ENCODE measurements at regions not wholly inside any gene's neighbourhood (a gene's known extent, or its start where the extent isn't known, plus 50 kb on each side); places are given as distances from the start of the nearest gene placed in this dataset.
"Not testable (repeated sequence)": the region's sequence is repeated elsewhere in the genome, so short reads cannot be mapped to it uniquely, and the experiment has no call there.

DNA sequence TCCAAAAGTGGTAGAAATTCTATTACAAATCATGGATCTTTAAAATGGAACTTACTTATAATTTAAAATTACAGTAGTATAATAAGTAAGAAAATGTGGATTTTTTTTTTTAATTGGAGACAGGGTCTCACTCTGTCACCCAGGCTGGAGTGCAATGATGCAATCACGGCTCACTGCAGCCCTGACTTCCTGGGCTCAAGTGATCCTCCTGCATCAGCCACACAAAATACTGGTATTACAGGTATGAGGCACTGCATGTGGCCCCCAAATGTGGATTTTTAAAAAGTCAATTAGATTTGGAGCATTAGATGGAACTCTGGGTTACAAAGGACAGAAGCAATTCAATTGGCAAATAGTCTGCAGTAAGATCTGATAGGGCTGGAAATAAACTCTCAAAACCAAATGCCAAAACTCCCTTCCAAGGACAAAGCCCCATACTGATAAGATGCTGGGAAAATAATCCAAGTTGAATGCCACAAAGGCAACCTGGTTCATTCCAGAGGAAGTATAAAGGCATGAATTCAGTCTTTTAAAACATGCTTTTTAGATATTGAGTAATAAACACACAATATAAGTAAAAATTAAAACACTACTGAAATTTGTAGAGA is 294.2 kb downstream of the ZNF248 start:
- DNase-seq (ENCODE audit: low spot score in 2 of 2): no peak
- 74 to 91% methylated on average over 1 of the region's 1 CpG for WGBS, 2 donors

DNA sequence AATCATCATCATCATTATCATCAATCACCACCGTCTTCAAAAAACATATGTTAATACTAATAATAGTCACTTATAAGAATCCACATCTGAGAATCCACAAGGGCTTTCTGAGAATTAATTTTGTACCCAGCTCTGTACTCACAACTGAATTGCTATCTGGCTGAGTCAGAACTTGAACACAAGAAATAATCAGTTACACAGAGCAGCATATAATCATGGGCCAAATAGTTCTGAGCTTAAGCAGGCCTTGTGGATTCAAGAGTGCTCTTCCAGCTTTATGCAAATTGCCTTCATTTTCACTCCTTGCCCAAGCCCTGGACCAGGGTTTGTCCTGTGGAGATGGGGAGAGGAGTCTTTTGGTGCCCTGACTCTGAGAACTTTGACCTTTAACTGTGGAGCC is 304.5 kb downstream of the ZNF248 start:
- intact Hi-C loops (cut with DNase I; ENCODE audit: low total_unique reads): no loop called here
- TF ChIP-seq, protein P1, sequence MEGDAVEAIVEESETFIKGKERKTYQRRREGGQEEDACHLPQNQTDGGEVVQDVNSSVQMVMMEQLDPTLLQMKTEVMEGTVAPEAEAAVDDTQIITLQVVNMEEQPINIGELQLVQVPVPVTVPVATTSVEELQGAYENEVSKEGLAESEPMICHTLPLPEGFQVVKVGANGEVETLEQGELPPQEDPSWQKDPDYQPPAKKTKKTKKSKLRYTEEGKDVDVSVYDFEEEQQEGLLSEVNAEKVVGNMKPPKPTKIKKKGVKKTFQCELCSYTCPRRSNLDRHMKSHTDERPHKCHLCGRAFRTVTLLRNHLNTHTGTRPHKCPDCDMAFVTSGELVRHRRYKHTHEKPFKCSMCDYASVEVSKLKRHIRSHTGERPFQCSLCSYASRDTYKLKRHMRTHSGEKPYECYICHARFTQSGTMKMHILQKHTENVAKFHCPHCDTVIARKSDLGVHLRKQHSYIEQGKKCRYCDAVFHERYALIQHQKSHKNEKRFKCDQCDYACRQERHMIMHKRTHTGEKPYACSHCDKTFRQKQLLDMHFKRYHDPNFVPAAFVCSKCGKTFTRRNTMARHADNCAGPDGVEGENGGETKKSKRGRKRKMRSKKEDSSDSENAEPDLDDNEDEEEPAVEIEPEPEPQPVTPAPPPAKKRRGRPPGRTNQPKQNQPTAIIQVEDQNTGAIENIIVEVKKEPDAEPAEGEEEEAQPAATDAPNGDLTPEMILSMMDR (IDR thresholded peaks at IDR 0.05): no peak
- TF ChIP-seq POLR2A (IDR thresholded peaks at IDR 0.05): no peak
- DNase-seq (ENCODE audit: low spot score in 2 of 2): no peak
- WGBS, 2 donors: 71 to 96% methylated on average over 1 of the region's 1 CpG
- no peak overlapping the region for H3K4me3 ChIP-seq (ENCODE audit: low read depth, poor library complexity, severe bottlenecking)

More for the DNA sequence above, 294.2 kb downstream of the ZNF248 start:
- no peak overlapping the region for H3K4me3 ChIP-seq (ENCODE audit: low read depth, poor library complexity, severe bottlenecking)
- intact Hi-C loops (cut with DNase I; ENCODE audit: low total_unique reads): no loop called here
- no peak for TF ChIP-seq POLR2A (IDR thresholded peaks at IDR 0.05)
- TF ChIP-seq, protein P1 (IDR thresholded peaks at IDR 0.05): no peak

DNA sequence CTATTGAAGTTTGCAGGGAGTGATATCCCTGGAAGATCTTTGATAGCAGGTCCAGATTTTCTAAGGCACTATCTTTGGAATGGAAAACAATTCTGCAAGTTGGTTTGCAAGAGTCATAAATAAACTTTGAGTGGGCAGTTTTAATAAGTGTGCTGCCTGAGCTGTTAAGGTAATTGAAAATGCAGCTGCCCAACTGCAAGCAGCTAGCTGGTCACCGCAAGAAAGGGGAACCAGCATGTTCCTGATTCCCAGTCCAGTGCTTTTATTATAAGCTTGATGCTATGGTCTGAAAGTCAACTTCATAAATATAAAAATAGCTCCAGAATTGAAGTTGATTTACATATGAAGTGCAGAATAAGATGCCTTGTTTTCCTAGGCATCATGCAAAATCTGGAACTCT is 308.4 kb downstream of the ZNF248 start:
- no peak for DNase-seq (ENCODE audit: low spot score in 2 of 2)
- intact Hi-C loops (cut with DNase I; ENCODE audit: low total_unique reads): no loop called here
- WGBS, 2 donors: 60 to 72% methylated on average over 1 of the region's 1 CpG
- TF ChIP-seq POLR2A (IDR thresholded peaks at IDR 0.05): no peak
- TF ChIP-seq, protein P1 (IDR thresholded peaks at IDR 0.05): no peak
- H3K4me3 ChIP-seq (ENCODE audit: low read depth, poor library complexity, severe bottlenecking): no peak overlapping the region

DNA sequence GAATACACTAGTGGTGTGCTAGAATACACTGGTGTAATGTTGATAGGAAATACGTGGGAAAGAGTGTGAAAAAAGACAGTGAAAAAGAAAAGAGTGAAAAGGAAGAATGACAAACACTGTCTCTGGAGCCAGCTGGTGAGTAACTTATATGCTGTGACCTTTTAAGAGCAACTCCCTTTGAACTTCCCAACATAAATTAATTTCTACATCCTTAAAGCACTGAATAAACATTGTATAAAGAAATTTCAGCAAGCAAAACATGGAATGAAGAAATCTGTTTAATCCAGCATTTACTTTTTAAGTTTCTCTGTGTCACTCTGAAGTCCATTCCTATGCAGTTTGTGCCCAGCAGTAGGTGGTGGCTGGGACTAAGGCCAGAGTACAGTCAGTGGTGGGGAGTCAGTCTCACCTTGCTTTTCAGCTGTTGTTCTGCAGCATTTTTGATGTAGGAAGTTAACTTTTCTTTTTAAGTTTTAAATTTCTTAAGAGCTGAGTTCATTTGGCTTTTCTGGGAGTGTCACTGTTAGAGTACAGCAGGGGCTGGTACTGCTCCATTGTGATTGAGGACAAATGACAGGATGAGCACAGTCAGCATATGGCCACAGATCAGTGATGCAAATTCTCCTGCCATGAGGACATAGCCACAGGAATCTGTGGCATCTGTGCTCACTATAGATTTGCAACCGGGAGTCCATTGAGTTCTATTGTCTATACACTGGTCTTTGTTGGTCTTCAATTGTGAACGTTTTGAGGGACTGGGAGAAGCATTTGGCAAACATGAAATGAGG is 321.8 kb downstream of the ZNF248 start:
- H3K4me3 ChIP-seq (ENCODE audit: low read depth, poor library complexity, severe bottlenecking): no peak overlapping the region
- 39 to 41% methylated on average over 3 of the region's 3 CpGs for WGBS, 2 donors
- DNase-seq (ENCODE audit: low spot score in 2 of 2): no peak
- intact Hi-C loops (cut with DNase I; ENCODE audit: low total_unique reads): no loop called here
- TF ChIP-seq, protein P1 (IDR thresholded peaks at IDR 0.05): no peak
- TF ChIP-seq POLR2A (IDR thresholded peaks at IDR 0.05): no peak

DNA sequence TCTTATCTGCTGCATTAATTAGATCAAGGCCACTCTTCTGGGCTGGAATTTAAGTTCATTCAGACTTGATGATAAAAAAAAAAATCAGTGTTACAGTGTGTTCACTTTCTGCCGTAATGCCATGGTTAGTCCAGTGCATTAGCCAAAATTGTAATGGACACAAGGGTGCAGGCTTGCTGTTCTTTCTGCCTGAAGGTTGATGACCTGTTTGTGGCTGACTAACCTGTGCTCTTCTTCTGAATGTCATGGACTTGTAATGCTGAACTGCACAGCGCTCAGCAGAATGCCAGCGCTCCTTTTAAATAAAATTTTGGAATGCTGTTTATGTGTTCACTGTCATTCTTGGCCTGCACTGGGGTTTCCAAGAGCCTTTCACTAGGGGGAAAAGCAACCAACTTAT is 323.2 kb downstream of the ZNF248 start:
- H3K4me3 ChIP-seq (ENCODE audit: low read depth, poor library complexity, severe bottlenecking): no peak overlapping the region
- DNase-seq (ENCODE audit: low spot score in 2 of 2): no peak
- 83 to 90% methylated on average over 3 of the region's 3 CpGs for WGBS, 2 donors
- TF ChIP-seq POLR2A (IDR thresholded peaks at IDR 0.05): no peak
- TF ChIP-seq, protein P1 (IDR thresholded peaks at IDR 0.05): no peak
- intact Hi-C loops (cut with DNase I; ENCODE audit: low total_unique reads): no loop called here

DNA sequence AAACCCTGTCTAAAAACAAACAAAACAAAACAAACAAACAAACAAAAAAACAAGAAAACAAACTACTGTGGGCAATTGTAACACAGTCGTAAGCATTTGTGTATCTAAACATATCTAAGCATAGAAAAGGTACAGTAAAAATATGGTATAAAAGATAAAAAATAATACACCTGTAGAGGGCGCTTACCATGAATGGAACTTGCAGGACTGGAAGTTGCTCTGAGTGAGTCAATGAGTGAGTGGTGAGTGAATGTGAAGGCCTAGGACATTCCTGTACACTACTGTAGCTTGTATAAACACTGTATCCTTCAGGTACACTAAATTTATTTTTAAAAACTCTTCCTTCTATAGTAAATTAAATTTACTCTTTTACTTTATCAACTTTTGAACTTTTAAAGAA is 332.0 kb downstream of the ZNF248 start:
- H3K4me3 ChIP-seq (ENCODE audit: low read depth, poor library complexity, severe bottlenecking); DNase-seq (ENCODE audit: low spot score in 2 of 2); intact Hi-C loops (cut with DNase I; ENCODE audit: low total_unique reads): not testable (repeated sequence)
- WGBS, 2 donors: 25 to 43% methylated on average over 2 of the region's 2 CpGs
